Activated T-cell treated with anti-CD3 and anti-CD28 coated beads, Interleukin-2, amount 50 U/mL, for 72 hours (primary cell): ENCODE measurements at regions not wholly inside any gene's neighbourhood (a gene's known extent, or its start where the extent isn't known, plus 50 kb on each side); places are given as distances from the start of the nearest gene placed in this dataset.

Source experiments
- ATAC-seq, 2 donors: fragments of 150-1000 bp; cut with Tn5 transposase; replicated peaks in 1 of 2; 2 replicates each; pipeline ENCODE4 v1.10.0; 2021; ENCODE audit warnings: moderate library complexity in 2 of 2, mild to moderate bottlenecking in 1 of 2
- DNase-seq, 2 donors: peaks; one replicate each; pipeline ENCODE4 v3.0.0; 2021 to 2022; ENCODE audit warnings: mixed read lengths in 1 of 2
- H3K27ac Mint-ChIP-seq: one replicate; pipeline ENCODE4 v1.8.0; 2022; ENCODE audit warnings: mild to moderate bottlenecking, moderate library complexity, mixed read lengths
- H3K27me3 Mint-ChIP-seq: one replicate; pipeline ENCODE4 v1.8.0; 2022; ENCODE audit warnings: low read depth, mixed read lengths
- H3K36me3 Mint-ChIP-seq, 2 donors: one replicate each; pipeline ENCODE4 v1.8.0; 2022; ENCODE audit warnings: mixed read lengths in 2 of 2, mild to moderate bottlenecking in 1 of 2; ENCODE audit not compliant: insufficient read depth in 2 of 2
- H3K4me1 Mint-ChIP-seq: one replicate; pipeline ENCODE4 v1.8.0; 2022; ENCODE audit warnings: low read depth, mixed read lengths
- H3K4me3 Mint-ChIP-seq, 2 donors: one replicate each; pipeline ENCODE4 v1.8.0; 2022; ENCODE audit warnings: mild to moderate bottlenecking in 2 of 2, mixed read lengths in 2 of 2, moderate library complexity in 2 of 2
- H3K9me3 Mint-ChIP-seq, 2 donors: one replicate each; pipeline ENCODE4 v1.8.0; 2022; ENCODE audit warnings: mixed read lengths in 2 of 2

GRCh38 chr18:40930211-40930882, 1024.7 kb upstream of the PIK3C3 start:
- H3K27me3 Mint-ChIP-seq: no peaks in the 10 kb centered on the region

GRCh38 chr18:40929399-40929798, 1025.6 kb upstream of the PIK3C3 start:
- Mint-ChIP-seq H3K36me3 (no peaks in the 10 kb centered on the region), H3K4me1 (no peaks in the 10 kb centered on the region), H3K27me3 (no peaks in the 10 kb centered on the region), H3K9me3 (peaks cover 2 to 5% of the 10 kb centered on the region in 2 donors), H3K27ac (no peak overlapping the region), H3K4me3 (no peak overlapping the region)
- no peak for ATAC-seq
- DNase-seq: no peak

More at GRCh38 chr18:40930211-40930882, 1024.7 kb upstream of the PIK3C3 start:
- ATAC-seq: no peak
- no peak overlapping the region for H3K4me3 Mint-ChIP-seq
- no peak overlapping the region for H3K27ac Mint-ChIP-seq
- no peaks in the 10 kb centered on the region for H3K4me1 Mint-ChIP-seq
- H3K36me3 Mint-ChIP-seq: no peaks in the 10 kb centered on the region
- H3K9me3 Mint-ChIP-seq: peaks cover 2 to 5% of the 10 kb centered on the region in 2 donors
- DNase-seq: no peak

GRCh38 chr18:40926679-40927078, 1028.4 kb upstream of the PIK3C3 start:
- ATAC-seq (no peak), DNase-seq (no peak)
- Mint-ChIP-seq H3K36me3 (no peaks in the 10 kb centered on the region), H3K4me1 (no peaks in the 10 kb centered on the region), H3K4me3 (no peak overlapping the region), H3K27me3 (no peaks in the 10 kb centered on the region), H3K27ac (no peak overlapping the region), H3K9me3 (peaks cover 7 to 8% of the 10 kb centered on the region in 2 donors)

DNA sequence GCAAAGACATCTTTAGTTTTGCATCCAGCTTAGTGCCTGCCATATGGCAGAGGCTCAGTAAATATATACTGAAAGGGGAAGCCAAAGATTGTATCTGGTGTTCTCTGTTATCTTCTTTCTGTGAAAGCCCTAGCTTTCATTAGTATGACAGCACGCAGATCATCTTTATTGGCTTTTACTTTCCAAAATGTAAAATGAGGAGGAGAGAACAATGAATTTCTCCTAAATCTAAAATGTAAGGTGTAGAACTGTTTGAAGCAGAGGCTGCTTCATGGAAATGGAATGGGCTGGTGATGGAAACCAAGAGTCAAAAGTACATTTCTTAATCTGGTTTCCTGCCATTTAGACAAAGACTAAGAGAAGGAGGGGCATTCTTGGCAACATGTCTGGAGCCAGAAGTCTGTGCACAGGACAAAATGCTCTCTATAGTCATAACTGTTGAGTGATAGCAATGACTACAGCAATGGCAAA, 1029.9 kb upstream of the PIK3C3 start:
- no peaks in the 10 kb centered on the region for H3K27me3 Mint-ChIP-seq
- peaks cover 7% of the 10 kb centered on the region in 2 donors for H3K9me3 Mint-ChIP-seq
- H3K4me1 Mint-ChIP-seq: no peaks in the 10 kb centered on the region
- H3K4me3 Mint-ChIP-seq: no peak overlapping the region
- no peak overlapping the region for H3K27ac Mint-ChIP-seq
- no peak for ATAC-seq
- no peak for DNase-seq
- H3K36me3 Mint-ChIP-seq: no peaks in the 10 kb centered on the region

GRCh38 chr18:40921845-40922629, 1033.0 kb upstream of the PIK3C3 start:
- DNase-seq: no peak
- Mint-ChIP-seq H3K27me3 (no peaks in the 10 kb centered on the region), H3K4me1 (no peaks in the 10 kb centered on the region), H3K9me3 (peaks cover 3 to 7% of the 10 kb centered on the region in 2 donors), H3K27ac (no peak overlapping the region), H3K4me3 (no peak overlapping the region), H3K36me3 (no peaks in the 10 kb centered on the region)
- no peak for ATAC-seq

DNA sequence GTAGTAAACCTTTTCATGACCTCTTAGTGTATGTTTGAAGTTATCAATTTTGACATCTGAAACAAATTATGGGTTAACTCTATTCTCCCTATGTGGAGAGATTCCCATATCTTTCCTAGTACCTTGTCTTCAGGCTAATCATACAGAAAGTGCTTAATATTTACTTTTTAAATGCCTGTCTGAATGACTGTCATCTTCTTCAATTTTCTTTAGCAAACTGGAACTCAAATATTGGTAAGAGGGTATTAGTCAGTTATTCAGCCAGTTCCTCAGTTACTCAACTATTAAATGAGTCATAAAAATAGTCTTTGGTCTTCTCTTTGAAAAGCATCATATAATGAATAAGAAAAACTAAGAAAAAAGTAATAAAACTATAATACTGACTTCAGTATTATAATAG, 1038.0 kb upstream of the PIK3C3 start:
- peaks cover 8% of the 10 kb centered on the region in 2 donors for H3K9me3 Mint-ChIP-seq
- ATAC-seq: no peak
- no peaks in the 10 kb centered on the region for H3K27me3 Mint-ChIP-seq
- no peaks in the 10 kb centered on the region for H3K36me3 Mint-ChIP-seq
- DNase-seq: no peak
- no peak overlapping the region for H3K27ac Mint-ChIP-seq
- no peak overlapping the region for H3K4me3 Mint-ChIP-seq
- H3K4me1 Mint-ChIP-seq: no peaks in the 10 kb centered on the region

- Mint-ChIP-seq H3K27me3 (no peaks in the 10 kb centered on the region), H3K9me3 (peaks cover 9 to 10% of the 10 kb centered on the region in 2 donors)
These were observed 1039.3 kb upstream of the PIK3C3 start for GRCh38 chr18:40915724-40916123.

DNA sequence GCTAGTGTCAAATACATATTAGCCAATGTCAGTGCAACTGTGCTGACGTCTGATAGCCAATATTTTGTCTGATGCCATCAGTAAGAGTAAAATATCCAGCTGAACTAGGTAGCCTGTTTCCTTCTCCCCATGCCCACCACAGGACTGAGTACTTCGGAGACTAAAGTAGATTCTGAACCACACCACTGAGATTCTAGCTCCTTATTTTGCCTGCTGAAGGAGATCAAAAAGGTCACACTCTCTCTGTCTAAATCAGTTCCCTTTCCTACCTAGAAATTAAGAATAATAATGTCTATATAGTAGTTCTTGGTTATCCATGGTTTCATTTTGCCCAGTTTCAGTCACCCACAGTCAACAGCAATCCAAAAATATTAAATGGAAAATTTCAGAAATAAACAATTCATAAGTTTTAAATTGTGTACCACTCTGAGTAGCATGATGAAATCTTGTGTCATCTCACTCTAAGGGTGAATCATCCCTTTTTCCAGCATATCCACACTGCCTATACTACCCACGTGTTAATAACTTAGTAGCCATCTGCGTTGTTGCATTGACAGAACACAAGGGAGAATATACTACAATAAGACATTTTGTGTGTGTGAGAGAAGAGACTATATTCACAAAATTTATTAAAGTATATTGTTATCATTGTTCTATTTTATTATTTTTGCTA, 1043.3 kb upstream of the PIK3C3 start:
- DNase-seq (no peak), ATAC-seq (no peak)
- Mint-ChIP-seq H3K4me1 (no peaks in the 10 kb centered on the region), H3K36me3 (no peaks in the 10 kb centered on the region), H3K27ac (no peak overlapping the region), H3K4me3 (no peak overlapping the region), H3K9me3 (peaks cover 6 to 18% of the 10 kb centered on the region in 2 donors), H3K27me3 (no peaks in the 10 kb centered on the region)

More at GRCh38 chr18:40915724-40916123, 1039.3 kb upstream of the PIK3C3 start:
- no peaks in the 10 kb centered on the region for H3K4me1 Mint-ChIP-seq
- no peaks in the 10 kb centered on the region for H3K36me3 Mint-ChIP-seq
- no peak overlapping the region for H3K4me3 Mint-ChIP-seq
- H3K27ac Mint-ChIP-seq: no peak overlapping the region
- DNase-seq: no peak
- ATAC-seq: no peak

GRCh38 chr18:40911041-40911440, 1044.0 kb upstream of the PIK3C3 start:
- DNase-seq (no peak), ATAC-seq (no peak)
- Mint-ChIP-seq H3K27me3 (no peaks in the 10 kb centered on the region), H3K9me3 (peaks cover 7 to 18% of the 10 kb centered on the region in 2 donors), H3K4me1 (no peaks in the 10 kb centered on the region), H3K36me3 (no peaks in the 10 kb centered on the region), H3K4me3 (no peak overlapping the region), H3K27ac (no peak overlapping the region)

DNA sequence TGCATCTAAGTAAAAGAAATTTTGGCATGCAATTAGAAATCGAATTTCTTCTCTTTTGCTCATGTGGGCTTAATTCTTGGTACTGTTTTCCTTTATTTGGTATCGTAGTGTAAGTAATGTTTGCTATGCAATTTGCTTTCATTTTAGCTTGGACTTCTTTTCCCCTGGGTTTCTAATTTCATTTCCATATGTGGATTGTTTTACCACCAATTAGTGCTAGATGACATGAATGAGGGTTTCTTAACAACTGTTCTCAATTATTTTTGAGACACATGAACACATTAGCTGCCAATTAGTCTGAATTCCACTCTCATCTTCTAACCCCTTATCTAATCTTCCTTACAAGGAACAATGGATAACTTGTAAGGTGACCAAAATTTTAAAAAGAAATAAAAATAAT, 1047.2 kb upstream of the PIK3C3 start:
- Mint-ChIP-seq H3K9me3 (peaks cover 6 to 12% of the 10 kb centered on the region in 2 donors), H3K4me1 (no peaks in the 10 kb centered on the region), H3K27me3 (no peaks in the 10 kb centered on the region), H3K27ac (no peak overlapping the region), H3K36me3 (no peaks in the 10 kb centered on the region), H3K4me3 (no peak overlapping the region)
- ATAC-seq (no peak), DNase-seq (no peak)

GRCh38 chr18:40904295-40904694, 1050.7 kb upstream of the PIK3C3 start:
- Mint-ChIP-seq H3K36me3 (no peaks in the 10 kb centered on the region), H3K4me1 (no peaks in the 10 kb centered on the region), H3K4me3 (no peak overlapping the region), H3K27me3 (no peaks in the 10 kb centered on the region), H3K9me3 (peaks cover 2 to 6% of the 10 kb centered on the region in 2 donors), H3K27ac (no peak overlapping the region)
- ATAC-seq (no peak), DNase-seq (no peak)

DNA sequence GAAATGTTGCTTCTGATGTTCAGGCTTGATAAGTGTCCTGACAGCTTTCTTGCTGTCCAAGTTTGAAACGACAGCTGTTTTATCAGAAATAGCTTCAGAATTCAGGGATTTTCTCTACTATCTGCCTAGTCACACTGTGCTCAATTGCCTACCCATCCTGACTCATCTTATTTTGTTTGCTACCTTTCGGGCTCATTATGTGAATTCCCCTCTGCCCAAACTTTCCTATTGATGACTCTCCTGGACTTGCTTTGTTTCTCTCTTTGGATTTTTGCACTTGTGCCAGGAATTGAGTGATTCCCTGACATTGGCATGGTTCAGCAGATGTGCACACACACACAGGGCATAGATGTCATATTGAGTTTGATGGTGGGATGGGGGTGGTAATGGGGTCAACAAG, 1052.6 kb upstream of the PIK3C3 start:
- Mint-ChIP-seq H3K4me3 (no peak overlapping the region), H3K36me3 (no peaks in the 10 kb centered on the region), H3K9me3 (peaks cover 2 to 8% of the 10 kb centered on the region in 2 donors), H3K27ac (no peak overlapping the region), H3K4me1 (no peaks in the 10 kb centered on the region), H3K27me3 (no peaks in the 10 kb centered on the region)
- DNase-seq: no peak
- ATAC-seq: no peak

DNA sequence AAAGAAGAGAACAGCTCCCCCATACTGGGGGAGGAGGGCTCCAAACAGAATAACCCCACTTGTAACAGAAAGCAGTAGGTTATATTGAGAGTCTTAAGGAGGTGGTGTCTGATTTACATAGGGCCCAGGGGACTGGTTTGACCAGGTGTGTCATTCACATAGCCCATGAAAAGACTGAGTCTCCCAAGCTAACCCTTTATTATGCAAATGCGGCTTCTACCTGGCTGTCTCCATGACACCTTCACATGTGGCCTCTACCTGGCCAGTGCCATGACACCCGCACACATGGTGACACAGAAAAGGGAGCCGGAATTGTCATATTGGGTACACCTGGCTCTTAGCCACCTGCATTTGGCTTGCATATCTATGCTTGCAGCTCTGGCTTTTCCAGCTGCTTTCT, 1057.2 kb upstream of the PIK3C3 start:
- Mint-ChIP-seq H3K9me3 (peaks cover 4 to 11% of the 10 kb centered on the region in 2 donors), H3K27me3 (no peaks in the 10 kb centered on the region), H3K27ac (no peak overlapping the region), H3K4me1 (no peaks in the 10 kb centered on the region), H3K4me3 (no peak overlapping the region), H3K36me3 (no peaks in the 10 kb centered on the region)
- no peak for DNase-seq
- ATAC-seq: no peak
